Body of pancreas (tissue), 4 donors: ENCODE measurements at regions not wholly inside any gene's neighbourhood (a gene's known extent, or its start where the extent isn't known, plus 50 kb on each side); places are given as distances from the start of the nearest gene placed in this dataset.

Experiments used
- ATAC-seq: fragments of 150-250 bp; one replicate; pipeline ENCODE4 v1.9.1; 2016
- DNase-seq, 4 donors: peaks; one replicate each; pipeline ENCODE4 v3.0.0-alpha.2; 2019
- H3K27ac ChIP-seq, 4 donors: fragments of 200-600 bp; sonication (generic); 1 replicate in 3 of 4; 2 replicates in 1 of 4; pipeline versions ENCODE4 v1.5.1 to v1.6.1; 2016 to 2019; ENCODE audit warnings: mild to moderate bottlenecking in 1 of 4, mixed read lengths in 1 of 4, moderate library complexity in 1 of 4
- H3K27me3 ChIP-seq, 2 donors: fragments of 200-600 bp; sonication (generic); one replicate each; pipeline ENCODE4 v1.6.0; 2016; ENCODE audit warnings: mild to moderate bottlenecking in 1 of 2
- H3K36me3 ChIP-seq, 2 donors: fragments of 200-600 bp; sonication (generic); replicated peaks in 1 of 2; 2 replicates each; pipeline ENCODE4 v1.5.1; 2016; ENCODE audit warnings: low read depth in 2 of 2; ENCODE audit not compliant: insufficient read depth in 1 of 2
- H3K4me1 ChIP-seq: fragments of 200-600 bp; sonication (generic); one replicate; pipeline ENCODE4 v1.6.0; 2016
- H3K4me3 ChIP-seq, 2 donors: fragments of 200-600 bp; sonication (generic); 1 replicate in 1 of 2; 2 replicates in 1 of 2; pipeline ENCODE4 v1.5.1; 2016 to 2019
- H3K9me3 ChIP-seq, 3 donors: fragments of 200-600 bp; sonication (generic); 1 replicate in 2 of 3; 2 replicates in 1 of 3; pipeline ENCODE4 v1.5.1; 2016
- POLR2A ChIP-seq, 3 donors: fragments of 450-650 bp; IDR thresholded peaks; one replicate each; pipeline ENCODE4 v1.6.1; 2016; ENCODE audit warnings: antibody characterized with exemption in 3 of 3, mild to moderate bottlenecking in 2 of 3
- WGBS, 2 donors: methylation state at CpG; one replicate each; pipeline ENCODE4 v1.1.5; 2017; 5-methylcytosine and 5-hydroxymethylcytosine counted together
- intact Hi-C: fragments of 100-400 bp; cut with DNase I; formaldehyde crosslinking; loops from one replicate; pipeline ENCODE4 v1.15.1; 2023
- TF ChIP-seq, protein P1 (sequence below), 7 experiments: fragments of 450-650 bp in 4 of 7; fragments of 200-600 bp in 3 of 7; sonication (generic) in 3 of 7; IDR thresholded peaks; one replicate each; pipeline ENCODE4 v1.5.1; 2016 to 2019; ENCODE audit warnings: antibody characterized with exemption in 7 of 7

DNA sequence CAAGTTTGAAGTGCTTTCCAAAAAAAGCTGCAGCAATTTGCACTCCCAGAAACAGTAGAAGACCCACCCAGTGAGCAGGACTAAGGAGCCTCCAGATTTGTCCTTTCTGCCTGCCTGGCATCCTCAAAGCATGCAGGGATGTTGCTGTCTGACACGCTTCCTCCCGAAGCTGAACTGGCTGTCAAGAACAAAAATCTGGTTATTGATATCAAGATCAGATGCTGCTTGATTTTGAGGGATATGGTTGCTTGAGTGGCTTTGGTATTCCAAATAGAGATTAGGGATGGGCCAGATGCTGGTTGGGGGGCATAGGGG, 143.3 kb downstream of the MRPS6 start:
- WGBS, 2 donors, result 18 to 39% methylated on average over 2 of the region's 2 CpGs
- no peak overlapping the region for H3K4me3 ChIP-seq
- intact Hi-C loops, result no loop called here
- DNase-seq (no peak), ATAC-seq (no peak)
- H3K9me3 ChIP-seq, result no peaks in the 10 kb centered on the region
- no peaks in the 10 kb centered on the region for H3K36me3 ChIP-seq
- H3K4me1 ChIP-seq, result no peaks in the 10 kb centered on the region
- no peak overlapping the region for H3K27ac ChIP-seq
- H3K27me3 ChIP-seq, result no peaks in the 10 kb centered on the region
- TF ChIP-seq, protein P1, sequence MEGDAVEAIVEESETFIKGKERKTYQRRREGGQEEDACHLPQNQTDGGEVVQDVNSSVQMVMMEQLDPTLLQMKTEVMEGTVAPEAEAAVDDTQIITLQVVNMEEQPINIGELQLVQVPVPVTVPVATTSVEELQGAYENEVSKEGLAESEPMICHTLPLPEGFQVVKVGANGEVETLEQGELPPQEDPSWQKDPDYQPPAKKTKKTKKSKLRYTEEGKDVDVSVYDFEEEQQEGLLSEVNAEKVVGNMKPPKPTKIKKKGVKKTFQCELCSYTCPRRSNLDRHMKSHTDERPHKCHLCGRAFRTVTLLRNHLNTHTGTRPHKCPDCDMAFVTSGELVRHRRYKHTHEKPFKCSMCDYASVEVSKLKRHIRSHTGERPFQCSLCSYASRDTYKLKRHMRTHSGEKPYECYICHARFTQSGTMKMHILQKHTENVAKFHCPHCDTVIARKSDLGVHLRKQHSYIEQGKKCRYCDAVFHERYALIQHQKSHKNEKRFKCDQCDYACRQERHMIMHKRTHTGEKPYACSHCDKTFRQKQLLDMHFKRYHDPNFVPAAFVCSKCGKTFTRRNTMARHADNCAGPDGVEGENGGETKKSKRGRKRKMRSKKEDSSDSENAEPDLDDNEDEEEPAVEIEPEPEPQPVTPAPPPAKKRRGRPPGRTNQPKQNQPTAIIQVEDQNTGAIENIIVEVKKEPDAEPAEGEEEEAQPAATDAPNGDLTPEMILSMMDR (IDR thresholded peaks at IDR 0.05), result no peak
- TF ChIP-seq POLR2A (IDR thresholded peaks at IDR 0.05), result no peak

DNA sequence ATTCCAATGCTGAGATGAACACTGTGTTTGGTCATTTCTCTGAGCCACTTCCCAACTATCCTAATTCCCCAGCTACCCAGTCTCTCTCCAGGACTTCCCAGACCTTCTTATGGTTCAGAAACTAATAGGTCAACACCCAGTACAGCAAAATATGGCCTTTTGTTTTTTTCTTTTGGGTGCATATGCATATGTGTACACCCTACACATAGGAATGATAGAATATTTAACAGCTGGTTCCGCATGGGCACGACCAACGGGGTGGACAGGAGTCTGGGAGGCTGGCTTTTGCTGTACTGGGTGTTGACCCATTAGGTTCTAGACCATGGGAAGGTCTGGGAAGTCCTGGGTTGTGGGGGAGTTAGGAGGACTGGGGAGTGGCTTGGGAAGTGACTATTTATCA, 143.9 kb downstream of the MRPS6 start:
- WGBS, 2 donors, result 81 to 88% methylated on average over 3 of the region's 3 CpGs
- Histone ChIP-seq H3K27ac (no peak overlapping the region), H3K9me3 (no peaks in the 10 kb centered on the region), H3K4me3 (no peak overlapping the region), H3K4me1 (no peaks in the 10 kb centered on the region), H3K36me3 (no peaks in the 10 kb centered on the region), H3K27me3 (no peaks in the 10 kb centered on the region)
- intact Hi-C loops, result no loop called here
- ATAC-seq (no peak), DNase-seq (no peak)
- TF ChIP-seq POLR2A (IDR thresholded peaks at IDR 0.05), result no peak
- TF ChIP-seq, protein P1 (IDR thresholded peaks at IDR 0.05), result no peak

DNA sequence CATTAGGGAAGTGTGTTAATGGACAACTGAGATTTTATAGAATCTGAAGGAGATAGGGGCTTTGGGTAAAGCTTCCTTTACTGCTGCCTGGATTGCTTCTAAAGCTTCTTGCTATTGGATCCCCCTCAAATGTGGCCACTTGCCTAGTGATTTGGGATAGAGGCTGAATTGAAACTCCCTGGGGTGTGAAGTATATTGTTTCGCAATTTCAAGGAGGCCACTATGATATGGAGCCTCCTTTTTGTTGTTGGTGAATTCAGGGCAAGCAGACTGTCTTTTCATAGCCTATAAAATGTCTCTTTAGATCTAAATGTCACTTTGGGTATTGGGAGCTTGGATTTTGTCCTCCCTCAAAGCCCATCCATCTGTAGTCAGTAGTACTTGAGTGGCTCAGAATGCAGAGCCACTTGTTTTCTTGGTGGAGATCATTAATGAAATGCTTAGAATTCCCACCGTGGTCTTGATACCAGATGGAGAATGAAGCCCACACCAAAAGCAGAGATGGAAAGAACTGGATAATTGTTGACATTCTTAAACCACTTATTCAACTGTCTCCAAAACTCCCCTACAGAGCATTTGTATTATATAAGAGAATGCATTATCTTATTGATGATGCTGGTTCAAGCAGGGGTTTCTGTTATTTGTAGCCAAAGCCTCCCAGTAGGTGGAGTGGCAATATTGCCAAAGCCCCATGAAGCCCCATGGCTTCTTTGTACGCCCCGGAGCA, 144.3 kb upstream of the KCNE2 start:
- Histone ChIP-seq H3K36me3 (no peaks in the 10 kb centered on the region), H3K27me3 (no peaks in the 10 kb centered on the region), H3K4me3 (no peak overlapping the region), H3K9me3 (no peaks in the 10 kb centered on the region), H3K4me1 (no peaks in the 10 kb centered on the region), H3K27ac (no peak overlapping the region)
- WGBS, 2 donors, result 79 to 81% methylated on average over 4 of the region's 4 CpGs
- TF ChIP-seq POLR2A (IDR thresholded peaks at IDR 0.05), result no peak
- TF ChIP-seq, protein P1 (IDR thresholded peaks at IDR 0.05), result no peak
- intact Hi-C loops, result no loop called here
- ATAC-seq (no peak), DNase-seq (no peak)

DNA sequence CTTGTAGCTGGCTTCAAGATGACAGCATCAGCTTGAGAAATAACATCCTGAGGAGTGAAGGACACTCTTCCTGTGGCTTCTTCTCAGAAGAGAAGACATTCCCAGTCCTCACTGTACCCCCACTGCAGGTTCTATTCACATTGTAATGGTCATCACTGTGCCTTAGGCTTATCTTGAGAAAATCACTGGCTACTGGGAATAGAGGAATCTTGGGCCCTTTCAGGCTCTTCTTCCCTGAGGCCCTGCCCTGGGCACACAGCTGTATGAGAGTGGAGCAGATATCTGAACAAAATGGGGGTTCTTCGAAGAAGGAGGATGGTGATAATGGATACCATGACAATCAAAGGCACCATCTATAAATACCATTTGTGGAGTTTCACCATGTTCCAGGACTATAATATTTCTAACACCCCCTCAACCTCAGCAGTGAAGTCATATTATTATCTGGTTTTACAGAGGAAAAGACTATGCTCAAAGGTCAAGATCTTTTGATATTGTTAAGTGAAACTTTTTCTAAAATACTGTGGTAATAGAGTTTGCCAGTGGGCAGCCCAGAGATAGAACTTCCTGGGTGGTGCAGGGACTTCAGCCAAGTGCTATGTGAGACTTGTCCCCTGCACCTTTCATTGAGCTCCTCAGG, 143.1 kb upstream of the KCNE2 start:
- intact Hi-C loops, result no loop called here
- H3K9me3 ChIP-seq, result no peaks in the 10 kb centered on the region
- H3K4me1 ChIP-seq, result no peaks in the 10 kb centered on the region
- no peak overlapping the region for H3K27ac ChIP-seq
- WGBS, 2 donors, result 83 to 88% methylated on average over 1 of the region's 1 CpG
- ATAC-seq, result no peak
- TF ChIP-seq, protein P1 (IDR thresholded peaks at IDR 0.05), result no peak
- no peak for TF ChIP-seq POLR2A (IDR thresholded peaks at IDR 0.05)
- H3K36me3 ChIP-seq, result no peaks in the 10 kb centered on the region
- no peak overlapping the region for H3K4me3 ChIP-seq
- H3K27me3 ChIP-seq, result no peaks in the 10 kb centered on the region
- no peak for DNase-seq
